ENCODE measurements at regions not wholly inside any gene's neighbourhood (a gene's known extent, or its start where the extent isn't known, plus 50 kb on each side); places are given as distances from the start of the nearest gene placed in this dataset.

- peaks cover 4% of the 10 kb centered on the region for H3K9me3 Mint-ChIP-seq
- peaks cover 5% of the 10 kb centered on the region for H3K4me1 Mint-ChIP-seq (ENCODE audit: low read depth)
- no peak for DNase-seq (ENCODE audit: low spot score)
- no peak overlapping the region for H3K27ac Mint-ChIP-seq
- no peak overlapping the region for H3K4me3 Mint-ChIP-seq
- H3K36me3 Mint-ChIP-seq (ENCODE audit: low read depth), result no peaks in the 10 kb centered on the region
- no peaks in the 10 kb centered on the region for H3K27me3 Mint-ChIP-seq (ENCODE audit: low read depth)
Observed at GRCh38 chr2:38509947-38510326, 92.8 kb downstream of the HNRNPLL start.

- H3K4me3 Mint-ChIP-seq, result no peak overlapping the region
- H3K4me1 Mint-ChIP-seq (ENCODE audit: low read depth), result peaks cover 5% of the 10 kb centered on the region
- H3K36me3 Mint-ChIP-seq (ENCODE audit: low read depth), result no peaks in the 10 kb centered on the region
- H3K27me3 Mint-ChIP-seq (ENCODE audit: low read depth), result no peaks in the 10 kb centered on the region
- no peak for DNase-seq (ENCODE audit: low spot score)
- H3K27ac Mint-ChIP-seq, result no peak overlapping the region
- H3K9me3 Mint-ChIP-seq, result peaks cover 4% of the 10 kb centered on the region
Observed at GRCh38 chr2:38509314-38509946, 93.3 kb downstream of the HNRNPLL start.

GRCh38 chr2:38508311-38509039 lies 94.3 kb downstream of the HNRNPLL start:
- peak; percentile 70 for DNase-seq (ENCODE audit: low spot score)

GRCh38 chr2:38507712-38508111 lies 95.0 kb downstream of the HNRNPLL start:
- H3K4me3 Mint-ChIP-seq, result no peak overlapping the region
- no peak overlapping the region for H3K27ac Mint-ChIP-seq
- H3K36me3 Mint-ChIP-seq (ENCODE audit: low read depth), result no peaks in the 10 kb centered on the region
- no peak for DNase-seq (ENCODE audit: low spot score)
- peaks cover 4% of the 10 kb centered on the region for H3K9me3 Mint-ChIP-seq
- peaks cover 7% of the 10 kb centered on the region for H3K27me3 Mint-ChIP-seq (ENCODE audit: low read depth)
- peaks cover 5% of the 10 kb centered on the region for H3K4me1 Mint-ChIP-seq (ENCODE audit: low read depth)

More at GRCh38 chr2:38508311-38509039, 94.3 kb downstream of the HNRNPLL start:
- peaks cover 5% of the 10 kb centered on the region for H3K4me1 Mint-ChIP-seq (ENCODE audit: low read depth)
- H3K4me3 Mint-ChIP-seq, result no peak overlapping the region
- no peaks in the 10 kb centered on the region for H3K36me3 Mint-ChIP-seq (ENCODE audit: low read depth)
- H3K9me3 Mint-ChIP-seq, result peaks cover 4% of the 10 kb centered on the region
- H3K27me3 Mint-ChIP-seq (ENCODE audit: low read depth), result peaks cover 2% of the 10 kb centered on the region
- no peak overlapping the region for H3K27ac Mint-ChIP-seq

- H3K27ac Mint-ChIP-seq, result no peak overlapping the region
- H3K9me3 Mint-ChIP-seq, result peaks cover 4% of the 10 kb centered on the region
- DNase-seq (ENCODE audit: low spot score), result no peak
- no peak overlapping the region for H3K4me3 Mint-ChIP-seq
- H3K36me3 Mint-ChIP-seq (ENCODE audit: low read depth), result no peaks in the 10 kb centered on the region
- H3K27me3 Mint-ChIP-seq (ENCODE audit: low read depth), result peaks cover 16% of the 10 kb centered on the region
- peaks cover 5% of the 10 kb centered on the region for H3K4me1 Mint-ChIP-seq (ENCODE audit: low read depth)
Observed at GRCh38 chr2:38505779-38506178, 96.9 kb downstream of the HNRNPLL start.

- no peak for DNase-seq (ENCODE audit: low spot score)
- Mint-ChIP-seq H3K36me3 (ENCODE audit: low read depth) (no peaks in the 10 kb centered on the region), H3K9me3 (peaks cover 4% of the 10 kb centered on the region), H3K4me3 (no peak overlapping the region), H3K27ac (no peak overlapping the region), H3K27me3 (ENCODE audit: low read depth) (peaks cover 18% of the 10 kb centered on the region), H3K4me1 (ENCODE audit: low read depth) (peaks cover 5% of the 10 kb centered on the region)
Observed at GRCh38 chr2:38504169-38504568, 98.6 kb downstream of the HNRNPLL start.

GRCh38 chr2:38502107-38502506 lies 100.6 kb downstream of the HNRNPLL start:
- Mint-ChIP-seq H3K27me3 (ENCODE audit: low read depth) (peaks cover 21% of the 10 kb centered on the region), H3K9me3 (peaks cover 4% of the 10 kb centered on the region), H3K27ac (no peak overlapping the region), H3K4me1 (ENCODE audit: low read depth) (peaks cover 5% of the 10 kb centered on the region), H3K36me3 (ENCODE audit: low read depth) (no peaks in the 10 kb centered on the region), H3K4me3 (no peak overlapping the region)
- no peak for DNase-seq (ENCODE audit: low spot score)

- peaks cover 21% of the 10 kb centered on the region for H3K27me3 Mint-ChIP-seq (ENCODE audit: low read depth)
- no peaks in the 10 kb centered on the region for H3K36me3 Mint-ChIP-seq (ENCODE audit: low read depth)
- H3K4me1 Mint-ChIP-seq (ENCODE audit: low read depth), result peaks cover 5% of the 10 kb centered on the region
- no peak overlapping the region for H3K27ac Mint-ChIP-seq
- DNase-seq (ENCODE audit: low spot score), result no peak
- H3K9me3 Mint-ChIP-seq, result no peaks in the 10 kb centered on the region
- H3K4me3 Mint-ChIP-seq, result no peak overlapping the region
Observed at GRCh38 chr2:38500283-38500634, 102.5 kb downstream of the HNRNPLL start.

- no peak overlapping the region for H3K4me3 Mint-ChIP-seq
- DNase-seq (ENCODE audit: low spot score), result no peak
- no peaks in the 10 kb centered on the region for H3K36me3 Mint-ChIP-seq (ENCODE audit: low read depth)
- no peak overlapping the region for H3K27ac Mint-ChIP-seq
- no peaks in the 10 kb centered on the region for H3K9me3 Mint-ChIP-seq
- H3K4me1 Mint-ChIP-seq (ENCODE audit: low read depth), result peaks cover 5% of the 10 kb centered on the region
- H3K27me3 Mint-ChIP-seq (ENCODE audit: low read depth), result peaks cover 21% of the 10 kb centered on the region
Observed at GRCh38 chr2:38499548-38500282, 103.0 kb downstream of the HNRNPLL start.

GRCh38 chr2:38498045-38498481 lies 104.7 kb downstream of the HNRNPLL start:
- Mint-ChIP-seq H3K27ac (no peak overlapping the region), H3K4me3 (no peak overlapping the region), H3K4me1 (ENCODE audit: low read depth) (peaks cover 5% of the 10 kb centered on the region), H3K9me3 (no peaks in the 10 kb centered on the region), H3K36me3 (ENCODE audit: low read depth) (no peaks in the 10 kb centered on the region), H3K27me3 (ENCODE audit: low read depth) (peaks cover 15% of the 10 kb centered on the region)
- DNase-seq (ENCODE audit: low spot score), result no peak

- no peak overlapping the region for H3K27ac Mint-ChIP-seq
Observed at GRCh38 chr2:38497670-38498037, 105.1 kb downstream of the HNRNPLL start.

GRCh38 chr2:38496927-38497669 lies 105.6 kb downstream of the HNRNPLL start:
- DNase-seq (ENCODE audit: low spot score), result no peak
- peaks cover 10% of the 10 kb centered on the region for H3K27me3 Mint-ChIP-seq (ENCODE audit: low read depth)
- no peaks in the 10 kb centered on the region for H3K9me3 Mint-ChIP-seq
- H3K36me3 Mint-ChIP-seq (ENCODE audit: low read depth), result no peaks in the 10 kb centered on the region
- no peak overlapping the region for H3K27ac Mint-ChIP-seq
- no peak overlapping the region for H3K4me3 Mint-ChIP-seq
- peaks cover 5% of the 10 kb centered on the region for H3K4me1 Mint-ChIP-seq (ENCODE audit: low read depth)

More at GRCh38 chr2:38497670-38498037, 105.1 kb downstream of the HNRNPLL start:
- no peak for DNase-seq (ENCODE audit: low spot score)
- Mint-ChIP-seq H3K9me3 (no peaks in the 10 kb centered on the region), H3K4me3 (no peak overlapping the region), H3K36me3 (ENCODE audit: low read depth) (no peaks in the 10 kb centered on the region), H3K27me3 (ENCODE audit: low read depth) (peaks cover 13% of the 10 kb centered on the region), H3K4me1 (ENCODE audit: low read depth) (peaks cover 5% of the 10 kb centered on the region)

- H3K36me3 Mint-ChIP-seq (ENCODE audit: low read depth), result no peaks in the 10 kb centered on the region
- no peak for DNase-seq (ENCODE audit: low spot score)
- H3K27me3 Mint-ChIP-seq (ENCODE audit: low read depth), result peaks cover 6% of the 10 kb centered on the region
- no peak overlapping the region for H3K4me3 Mint-ChIP-seq
- peaks cover 5% of the 10 kb centered on the region for H3K4me1 Mint-ChIP-seq (ENCODE audit: low read depth)
- H3K9me3 Mint-ChIP-seq, result no peaks in the 10 kb centered on the region
- no peak overlapping the region for H3K27ac Mint-ChIP-seq
Observed at GRCh38 chr2:38495880-38496279, 106.8 kb downstream of the HNRNPLL start.

GRCh38 chr2:38494394-38494793 lies 108.3 kb downstream of the HNRNPLL start:
- Mint-ChIP-seq H3K27ac (no peak overlapping the region), H3K9me3 (no peaks in the 10 kb centered on the region), H3K4me3 (no peak overlapping the region), H3K27me3 (ENCODE audit: low read depth) (peaks cover 3% of the 10 kb centered on the region), H3K36me3 (ENCODE audit: low read depth) (no peaks in the 10 kb centered on the region), H3K4me1 (ENCODE audit: low read depth) (peaks cover 5% of the 10 kb centered on the region)
- no peak for DNase-seq (ENCODE audit: low spot score)

Measured in T-helper 2 cell treated with Interferon-gamma antibody and Interleukin-4, amounts not matched to agents 5 μg/mL and 100 μg/mL, for 36 hours (primary cell).